GM10266 (cell line): ENCODE measurements at regions not wholly inside any gene's neighbourhood (a gene's known extent, or its start where the extent isn't known, plus 50 kb on each side); places are given as distances from the start of the nearest gene placed in this dataset.

Source experiments
- DNase-seq: peaks from one replicate; pipeline ENCODE4 v3.0.0; 2012; ENCODE audit errors: extremely low spot score
- CTCF ChIP-seq: IDR thresholded peaks from 2 replicates; pipeline ENCODE4 v1.5.1; 2012; ENCODE audit warnings: mild to moderate bottlenecking, low read depth; ENCODE audit not compliant: control insufficient read depth, insufficient read depth; ENCODE audit errors: missing control alignments

- TF ChIP-seq CTCF = no peak
- DNase-seq = no peak
Observed at GRCh38 chr18:39366656-39367055, 1801.1 kb upstream of the CELF4 start.

GRCh38 chr18:39365836-39366485 lies 1800.4 kb upstream of the CELF4 start:
- DNase-seq = no peak
- TF ChIP-seq CTCF = no peak

GRCh38 chr18:39360072-39360471 lies 1794.5 kb upstream of the CELF4 start:
- TF ChIP-seq CTCF = no peak
- no peak for DNase-seq

- TF ChIP-seq CTCF = no peak
- DNase-seq = no peak
Observed at GRCh38 chr18:39359636-39360035, 1794.0 kb upstream of the CELF4 start.

GRCh38 chr18:39350945-39351344 lies 1785.3 kb upstream of the CELF4 start:
- no peak for TF ChIP-seq CTCF

GRCh38 chr18:39349801-39350200 lies 1784.2 kb upstream of the CELF4 start:
- TF ChIP-seq CTCF = no peak
- DNase-seq = no peak

More at GRCh38 chr18:39350945-39351344, 1785.3 kb upstream of the CELF4 start:
- DNase-seq = no peak

- DNase-seq = no peak
- TF ChIP-seq CTCF = no peak
Observed at GRCh38 chr18:39348757-39349156, 1783.2 kb upstream of the CELF4 start.
